ENCODE measurements at regions not wholly inside any gene's neighbourhood (a gene's known extent, or its start where the extent isn't known, plus 50 kb on each side); places are given as distances from the start of the nearest gene placed in this dataset.

DNA sequence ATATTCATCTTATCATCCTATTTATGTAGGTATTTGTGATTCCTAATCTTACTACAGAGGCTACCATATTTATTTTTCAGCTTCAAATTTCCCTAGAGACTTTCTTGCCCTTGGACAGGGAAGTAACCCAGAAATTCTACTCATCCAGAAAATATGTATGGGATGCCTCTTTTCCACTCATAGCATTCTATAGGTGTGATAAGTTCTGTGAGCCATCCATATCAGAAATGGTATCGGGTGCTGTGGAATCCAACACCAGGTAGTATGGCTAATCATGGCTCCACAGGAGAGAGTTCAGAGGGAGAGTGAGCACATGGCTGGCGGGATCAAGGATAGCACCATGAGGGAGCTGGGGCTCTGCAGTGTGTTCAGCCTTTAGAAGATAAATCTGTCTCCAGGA, 349.3 kb upstream of the ACTBL2 start:
- DNase-seq: no peak

DNA sequence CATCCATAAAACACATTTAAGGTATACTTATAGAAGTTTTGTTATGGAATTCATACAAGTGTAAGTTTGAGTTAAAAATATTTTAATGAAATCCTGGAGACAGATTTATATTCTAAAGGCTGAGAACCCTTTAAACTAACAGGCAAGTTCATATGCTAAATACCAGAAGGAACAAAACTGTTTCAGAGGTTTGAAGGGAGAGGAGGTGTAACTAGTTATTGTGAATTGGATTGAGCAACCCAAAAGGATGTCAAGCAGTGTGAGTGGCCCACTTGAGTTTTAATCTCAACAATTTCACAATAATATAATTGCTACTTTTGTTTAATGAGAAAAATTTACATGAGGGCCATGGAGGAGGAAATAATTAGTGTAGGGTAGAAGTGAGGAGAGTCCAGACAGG, 348.5 kb upstream of the ACTBL2 start:
- DNase-seq: no peak

DNA sequence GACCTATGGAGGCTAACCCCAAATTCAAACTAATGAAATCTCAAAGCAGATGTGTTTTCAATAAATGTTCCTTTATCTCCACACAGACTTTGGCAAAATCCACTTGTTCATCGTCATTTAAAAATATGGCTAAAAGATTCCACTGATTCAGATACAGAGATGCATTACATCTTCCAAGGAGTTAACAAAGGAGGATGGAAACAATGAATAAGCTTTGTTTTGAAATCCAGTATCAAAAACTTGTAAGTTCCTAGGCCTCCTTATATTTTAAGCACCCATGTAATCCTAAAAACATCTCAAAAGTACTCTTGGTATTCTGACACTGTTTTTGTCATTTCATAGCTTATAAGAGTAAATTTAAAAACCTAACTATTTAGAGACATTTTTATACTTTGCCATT, 345.6 kb upstream of the ACTBL2 start:
- DNase-seq: no peak

DNA sequence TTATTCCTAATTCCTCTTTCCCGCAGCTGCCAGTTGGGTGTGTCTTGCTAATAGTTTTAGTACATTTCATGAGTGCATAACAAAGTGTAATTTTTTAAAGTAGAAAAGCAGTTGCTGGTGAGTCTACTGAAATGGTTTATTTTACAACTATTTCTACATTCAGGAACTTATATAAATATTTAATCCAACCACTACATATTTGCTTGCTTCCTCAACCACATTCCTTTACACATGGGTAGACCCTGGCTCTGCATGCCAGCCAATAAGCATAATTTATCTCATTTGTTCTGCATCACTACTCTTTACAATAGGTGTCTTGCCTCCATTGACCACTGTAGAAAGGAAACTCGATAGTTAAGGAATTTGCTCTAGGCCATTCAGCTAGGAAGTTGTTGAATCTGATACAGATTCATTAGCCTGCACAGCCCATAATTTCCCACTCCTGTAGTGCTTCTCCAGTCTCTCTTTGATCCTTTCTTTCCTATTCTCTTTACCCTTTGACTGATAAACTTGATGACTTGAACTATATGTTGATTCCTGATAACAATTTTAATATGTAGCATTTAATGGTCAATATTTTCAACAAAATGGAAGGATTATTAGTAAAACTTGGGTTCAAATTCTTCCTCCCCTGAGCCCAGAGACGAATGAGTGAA, 342.5 kb upstream of the ACTBL2 start:
- no peak for DNase-seq

DNA sequence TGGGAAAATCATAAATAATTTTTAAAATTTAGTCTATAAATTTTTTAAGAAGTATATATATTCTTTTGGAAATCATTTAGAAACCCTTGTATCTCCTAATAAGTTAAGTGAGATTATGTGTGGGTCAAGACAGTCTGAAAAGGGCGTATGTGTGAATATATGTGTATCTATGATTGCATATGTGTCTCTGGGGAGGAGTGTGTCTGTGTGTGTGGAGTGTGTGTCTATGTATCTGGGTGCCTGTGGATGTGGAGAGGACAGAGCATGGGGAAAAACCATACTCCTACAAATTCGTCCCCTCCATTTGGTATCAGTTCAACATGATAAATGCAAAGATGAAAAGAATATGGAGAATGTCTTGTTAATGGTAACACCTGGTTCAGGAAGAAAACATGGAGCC, 342.0 kb upstream of the ACTBL2 start:
- DNase-seq: no peak

DNA sequence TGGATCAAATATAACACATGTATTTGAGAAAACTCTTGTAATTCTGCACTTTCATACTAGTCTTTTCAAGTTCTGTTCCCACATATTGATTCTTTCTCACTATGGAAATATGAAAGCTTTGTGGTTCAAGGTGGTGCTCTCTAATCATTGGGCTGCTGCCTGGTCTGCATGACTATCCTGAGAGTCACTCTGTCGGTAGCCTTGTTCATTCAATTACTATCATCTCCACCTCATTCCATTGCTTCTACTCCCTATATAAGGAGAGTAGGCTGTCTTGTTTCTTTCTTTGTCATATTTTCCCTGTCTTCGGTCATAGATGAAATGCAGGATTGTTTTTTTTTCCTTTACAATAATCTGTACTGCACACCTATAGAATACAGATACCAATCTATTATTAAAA, 341.4 kb upstream of the ACTBL2 start:
- no peak for DNase-seq

DNA sequence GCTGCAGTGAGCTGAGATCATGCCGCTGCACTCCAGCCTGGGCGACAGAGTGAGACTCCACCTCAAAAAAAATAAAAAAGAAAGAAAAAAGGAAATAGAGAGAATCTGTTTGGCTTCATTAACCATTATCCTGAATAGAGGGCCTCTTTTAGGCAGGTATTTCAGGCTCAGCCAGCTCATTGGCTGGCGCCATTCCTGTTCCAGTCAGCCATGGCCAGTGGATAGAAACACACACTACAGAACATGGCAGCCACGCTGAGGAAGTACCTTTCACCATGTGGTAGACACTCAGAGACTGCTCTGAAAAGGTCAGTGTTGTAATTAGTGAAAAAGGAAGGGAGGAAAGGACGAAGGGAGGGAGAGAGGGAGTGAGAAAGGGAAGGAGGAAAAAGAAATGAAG, 340.0 kb upstream of the ACTBL2 start:
- DNase-seq: no peak

DNA sequence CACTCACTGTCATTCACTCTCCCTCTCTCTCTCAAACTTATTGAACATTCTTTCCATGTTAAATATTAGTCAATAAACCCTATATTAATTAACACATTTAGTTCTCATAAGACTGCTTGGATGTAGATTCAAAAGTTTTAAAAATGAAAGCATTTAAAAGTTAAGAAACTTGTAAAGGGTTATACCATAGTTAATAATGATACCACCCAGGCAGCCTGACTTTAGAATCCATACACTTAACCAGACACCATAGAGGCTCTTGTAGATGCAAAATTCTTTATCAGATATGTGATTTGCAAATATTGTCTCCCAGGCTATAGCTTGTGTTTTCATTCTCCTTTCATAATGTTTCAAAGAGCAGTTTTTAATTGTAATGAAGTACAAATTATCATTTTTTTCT, 335.8 kb upstream of the ACTBL2 start:
- no peak for DNase-seq

DNA sequence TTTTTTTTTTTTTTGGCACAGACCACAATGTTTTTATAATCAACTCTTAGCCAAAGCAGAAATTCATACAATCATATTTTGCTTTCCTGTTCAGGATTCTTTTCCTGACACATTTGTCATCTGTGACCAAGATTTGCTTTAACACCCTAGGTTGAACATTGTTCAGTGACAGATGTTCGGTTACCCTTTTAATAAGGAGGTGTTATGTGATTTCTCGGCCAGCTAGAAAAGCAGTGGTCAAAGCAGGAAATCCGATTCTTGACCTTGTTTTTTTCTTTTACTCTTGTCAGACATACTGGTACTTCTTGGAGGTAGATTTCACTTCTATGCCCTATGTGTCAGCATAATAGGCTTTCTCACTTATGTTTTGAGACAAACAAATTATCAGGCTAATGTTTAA, 335.3 kb upstream of the ACTBL2 start:
- DNase-seq: no peak

DNA sequence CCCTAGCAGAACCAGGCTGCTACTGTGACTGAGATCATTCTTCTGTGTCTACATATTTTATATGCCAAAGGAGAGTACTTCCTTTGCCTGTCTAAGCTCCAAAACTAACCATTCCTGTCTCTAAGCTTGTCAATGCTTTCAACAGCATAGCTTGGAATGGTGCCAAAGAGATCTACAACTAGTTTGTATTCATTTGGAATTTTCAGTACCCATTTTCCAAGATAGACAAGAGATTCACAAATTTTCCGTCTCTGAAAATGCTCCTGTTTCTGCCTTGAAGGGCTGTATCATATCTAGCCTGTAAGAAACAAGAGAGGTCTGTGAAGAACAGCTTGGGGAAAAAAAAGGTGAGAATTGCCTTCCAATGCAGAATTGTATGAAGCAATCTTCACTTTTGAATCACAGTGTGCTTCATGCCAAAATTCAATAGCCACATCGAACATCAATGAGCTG, 334.4 kb upstream of the ACTBL2 start:
- DNase-seq: no peak

DNA sequence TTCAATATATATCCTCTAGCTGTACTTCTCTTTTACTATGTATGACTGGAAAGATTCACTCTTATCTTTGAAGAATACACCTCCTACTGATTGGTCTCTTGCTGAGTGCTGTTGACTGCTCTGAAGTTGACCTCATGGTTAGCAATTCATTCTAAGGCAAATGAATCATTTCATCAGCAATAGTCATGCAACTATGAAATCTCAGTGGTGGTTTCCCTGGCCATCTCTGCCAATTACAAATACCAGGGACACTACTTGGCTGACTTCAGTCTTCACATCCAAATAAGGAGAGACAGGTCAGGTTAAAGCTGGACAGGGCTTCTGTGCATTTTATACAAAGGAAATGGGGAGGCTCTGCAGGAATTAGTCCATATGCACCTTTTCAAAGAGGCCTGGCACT, 333.5 kb upstream of the ACTBL2 start:
- no peak for DNase-seq

DNA sequence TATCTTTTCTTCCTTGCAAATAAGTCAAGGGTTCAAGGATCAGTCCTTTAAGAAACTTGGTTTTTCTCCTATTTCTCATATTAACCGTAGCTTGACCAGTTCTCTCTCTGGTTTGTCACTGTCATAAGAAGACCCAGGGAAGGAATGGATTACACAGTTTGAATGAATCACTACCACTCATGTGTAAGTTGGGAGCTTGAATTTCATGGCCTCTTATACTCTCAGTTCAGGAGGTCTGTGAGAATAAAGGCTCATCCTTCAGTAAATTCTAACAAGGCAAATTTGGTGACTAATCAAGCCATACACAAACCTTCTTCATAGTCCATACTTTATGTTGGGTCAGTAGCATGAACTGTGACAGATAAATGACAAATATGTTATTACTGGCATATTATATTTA, 323.1 kb upstream of the ACTBL2 start:
- DNase-seq: no peak

DNA sequence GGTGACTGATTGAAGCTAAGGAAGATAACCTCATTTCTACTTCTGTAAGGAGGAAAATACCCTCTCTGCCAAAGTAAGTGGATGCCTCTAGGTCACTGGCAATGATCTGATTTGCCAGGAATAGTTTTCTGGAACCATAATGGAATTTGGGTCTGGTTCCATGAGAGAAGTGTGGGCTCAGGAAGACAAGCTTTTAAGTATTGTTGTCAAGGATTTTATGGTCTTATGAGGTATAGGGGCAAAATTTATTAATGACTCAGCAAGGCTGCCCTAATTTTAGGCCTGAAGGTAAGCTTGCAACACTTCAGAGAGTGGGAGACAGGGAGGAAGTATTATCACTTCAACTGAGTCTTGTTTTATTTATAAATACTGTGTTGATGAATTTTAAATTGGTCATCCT, 322.6 kb upstream of the ACTBL2 start:
- no peak for DNase-seq

DNA sequence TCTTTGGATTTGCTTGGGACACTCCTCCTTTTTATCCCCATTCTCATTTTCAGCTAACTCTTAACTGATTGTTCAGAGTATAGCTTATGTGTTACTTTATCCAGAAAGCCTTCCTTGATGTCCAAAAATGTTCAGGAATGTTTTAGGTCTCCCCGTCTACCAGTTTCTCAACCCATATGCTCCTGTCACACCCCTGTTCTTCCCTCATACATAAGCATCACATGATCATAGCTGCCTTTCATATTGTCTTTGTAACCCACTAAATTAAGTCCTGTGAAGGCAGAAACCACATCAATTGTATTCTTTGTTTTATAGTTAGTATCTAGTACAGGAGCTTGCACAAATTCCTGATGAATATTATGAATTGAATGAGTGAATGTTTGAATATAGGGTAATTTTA, 321.9 kb upstream of the ACTBL2 start:
- no peak for DNase-seq

DNA sequence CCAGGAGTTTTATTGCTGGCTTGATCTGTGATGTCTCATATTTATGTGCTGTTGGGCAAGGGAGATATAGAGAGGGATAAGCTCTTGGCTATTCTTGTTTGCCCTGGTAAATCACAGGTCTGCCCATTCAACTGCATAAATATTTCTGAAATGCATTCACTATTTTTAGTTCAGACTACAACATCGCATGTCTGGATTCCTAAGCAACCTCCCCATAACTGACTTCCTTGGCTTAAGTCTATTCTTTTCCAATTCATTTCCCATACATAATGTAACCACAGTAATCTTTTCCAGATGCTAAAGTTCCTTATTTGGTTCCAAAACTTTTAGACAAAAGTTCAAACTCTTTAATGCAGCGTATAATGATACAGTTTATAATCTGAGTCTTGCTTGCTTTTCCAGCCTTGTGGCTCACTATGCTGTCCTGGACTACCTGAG, 321.4 kb upstream of the ACTBL2 start:
- no peak for DNase-seq

DNA sequence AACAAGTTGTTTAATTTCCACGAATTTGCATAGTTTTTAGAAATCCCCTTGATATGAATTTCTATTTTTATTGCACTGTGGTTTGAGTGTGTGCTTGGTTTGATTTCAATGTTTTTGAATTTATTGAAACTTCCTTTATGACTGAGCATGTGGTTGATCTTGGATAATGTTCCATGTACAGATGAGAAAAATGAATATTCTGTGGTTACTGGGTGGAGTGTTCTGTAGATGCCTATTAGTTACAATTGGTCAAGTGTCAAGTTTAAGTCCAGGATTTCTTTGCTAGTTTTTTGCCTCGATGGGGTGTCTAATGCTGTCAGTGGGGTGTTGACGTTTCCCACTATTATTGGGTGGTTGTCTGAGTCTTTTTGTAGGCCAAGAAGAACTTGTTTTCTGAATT, 319.5 kb upstream of the ACTBL2 start:
- no peak for DNase-seq

DNA sequence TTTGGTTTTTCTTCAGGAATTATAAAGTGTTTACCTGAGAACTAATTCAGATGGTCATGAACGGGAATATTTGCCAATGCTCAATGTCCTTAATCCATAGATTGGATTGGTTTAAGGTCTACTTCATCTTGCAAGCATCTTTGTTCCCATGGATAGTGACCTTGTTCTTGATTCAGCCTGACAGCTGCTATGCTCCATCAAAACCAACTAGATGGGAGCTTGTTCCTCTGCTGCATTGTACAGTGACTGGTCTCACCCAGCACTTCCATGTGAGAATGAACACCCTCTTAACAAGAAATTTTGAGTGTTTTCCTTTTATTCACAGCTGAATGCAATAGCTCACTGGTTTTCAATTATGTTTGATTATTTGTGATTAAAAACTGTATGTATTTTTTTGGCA, 312.6 kb upstream of the ACTBL2 start:
- DNase-seq: no peak

DNA sequence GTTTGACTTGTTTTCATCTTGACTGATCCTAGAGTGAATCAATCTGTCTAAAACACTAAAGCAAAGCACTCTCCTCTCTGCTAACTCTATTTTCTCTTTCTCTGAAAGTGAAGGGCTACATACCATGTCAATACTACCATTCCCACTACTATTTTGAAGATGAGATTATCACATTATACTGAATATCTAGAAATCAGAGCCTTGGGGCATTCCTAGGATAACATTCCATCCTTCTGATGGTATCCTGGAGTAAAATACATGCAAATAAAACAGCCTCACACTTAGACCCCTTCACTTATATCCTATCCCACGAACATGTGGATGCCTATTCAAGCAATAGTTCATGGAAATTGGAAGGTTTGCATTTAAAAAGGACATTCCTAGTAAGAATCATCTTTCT, 309.3 kb upstream of the ACTBL2 start:
- no peak for DNase-seq

DNA sequence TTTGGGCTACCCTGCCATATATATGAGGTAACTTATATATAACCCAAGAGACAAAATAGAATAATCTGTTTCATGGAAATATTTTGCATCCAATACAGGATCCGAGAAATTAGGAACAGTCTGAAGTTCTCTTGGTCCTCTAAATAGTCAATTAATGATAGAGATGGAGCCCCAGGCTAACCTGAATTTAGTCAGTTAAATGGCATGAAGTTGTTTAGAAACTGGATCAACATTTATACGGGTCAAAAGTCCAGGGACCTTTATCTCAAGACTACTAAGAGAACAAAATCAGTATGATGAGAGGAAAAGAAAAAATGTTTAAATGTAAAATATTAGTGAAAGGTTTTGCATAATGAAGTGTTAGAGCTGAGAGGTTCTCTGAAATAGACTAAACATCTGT, 303.3 kb upstream of the ACTBL2 start:
- DNase-seq: no peak

DNA sequence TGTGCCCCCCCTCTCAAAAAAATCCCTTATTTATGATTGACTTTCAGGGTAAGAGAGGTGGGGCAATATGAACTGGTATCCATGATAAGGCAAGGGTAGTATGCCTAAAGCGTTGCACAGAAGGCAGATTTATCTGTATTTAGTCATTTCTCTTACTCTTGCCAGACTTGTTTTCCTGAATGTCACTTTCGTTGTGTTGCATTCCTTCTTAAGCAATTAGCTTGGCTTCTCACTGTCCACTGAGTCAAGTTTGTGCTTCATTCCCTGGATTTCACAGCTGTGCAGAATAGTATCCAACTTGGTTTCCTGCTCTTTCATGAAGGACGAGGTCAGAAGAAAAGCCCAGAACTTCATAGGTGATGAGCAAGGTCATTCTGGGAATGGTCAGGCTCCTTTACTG, 301.5 kb upstream of the ACTBL2 start:
- DNase-seq: no peak

DNA sequence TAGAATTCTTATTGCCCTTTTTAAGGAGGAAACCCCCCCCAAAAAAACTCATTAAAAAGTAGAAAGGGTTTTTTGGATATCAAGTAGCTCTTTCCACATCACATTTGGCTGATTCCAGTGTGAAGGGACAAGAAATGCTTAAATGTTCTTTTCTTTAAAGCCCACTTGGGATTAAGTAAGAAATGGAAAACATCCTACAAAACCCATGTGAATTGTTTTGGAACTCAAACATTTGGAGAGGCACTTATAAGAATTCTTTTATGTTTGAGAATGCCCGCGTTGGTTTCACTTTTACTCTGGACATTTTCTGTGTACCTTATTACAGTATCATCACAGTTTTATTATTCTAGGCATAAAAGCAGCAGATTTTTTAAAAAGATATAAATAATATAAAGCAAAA, 301.1 kb upstream of the ACTBL2 start:
- DNase-seq: no peak

DNA sequence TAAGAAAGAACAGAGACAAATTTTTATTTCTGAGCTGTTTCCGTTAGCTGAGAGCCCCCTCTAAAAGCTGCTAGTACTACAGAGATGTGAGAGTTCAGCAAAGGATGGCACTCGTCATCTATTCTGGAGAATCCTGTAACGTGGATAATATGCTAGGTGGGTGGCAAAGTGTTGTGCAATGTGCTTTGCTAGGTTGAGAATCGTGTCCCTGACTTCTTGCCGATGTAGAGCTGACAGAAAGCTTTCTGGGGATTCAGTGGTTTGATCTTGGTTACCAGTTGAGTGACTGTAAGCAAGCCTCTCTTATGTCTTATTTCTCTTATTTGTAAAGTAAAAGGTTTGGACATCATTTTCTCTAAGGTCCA, 298.3 kb upstream of the ACTBL2 start:
- no peak for DNase-seq

DNA sequence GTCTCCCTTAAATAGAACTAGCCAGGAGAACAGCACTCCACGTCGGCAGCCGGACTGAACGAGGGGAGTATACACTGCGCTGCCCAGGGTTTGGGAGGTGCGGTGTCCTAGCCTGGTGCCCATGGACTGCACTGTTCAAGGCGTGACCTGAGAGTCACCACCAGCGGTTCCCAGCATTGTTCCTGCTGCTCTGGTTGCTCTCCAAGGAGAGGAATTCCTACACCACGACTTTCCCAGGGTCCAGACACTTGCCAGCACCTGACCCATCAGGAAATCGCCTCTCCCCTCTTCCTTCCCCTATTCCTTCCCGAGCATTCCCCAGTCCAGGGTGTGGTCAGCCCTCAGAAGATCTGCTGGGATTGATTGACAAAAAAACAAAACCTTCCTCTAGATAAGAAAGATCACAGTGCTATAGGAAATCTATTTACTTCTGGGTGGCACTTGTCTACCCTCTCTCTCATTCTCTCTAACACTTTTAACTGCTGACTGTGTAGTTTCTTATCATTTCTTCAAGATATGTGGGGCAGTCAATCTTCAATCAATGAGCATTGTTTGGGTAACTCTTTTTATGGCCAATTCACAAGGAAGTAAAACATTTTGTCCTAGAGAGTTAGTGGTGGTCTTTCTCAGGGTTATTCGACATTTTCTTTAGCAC, 297.8 kb upstream of the ACTBL2 start:
- DNase-seq: no peak

DNA sequence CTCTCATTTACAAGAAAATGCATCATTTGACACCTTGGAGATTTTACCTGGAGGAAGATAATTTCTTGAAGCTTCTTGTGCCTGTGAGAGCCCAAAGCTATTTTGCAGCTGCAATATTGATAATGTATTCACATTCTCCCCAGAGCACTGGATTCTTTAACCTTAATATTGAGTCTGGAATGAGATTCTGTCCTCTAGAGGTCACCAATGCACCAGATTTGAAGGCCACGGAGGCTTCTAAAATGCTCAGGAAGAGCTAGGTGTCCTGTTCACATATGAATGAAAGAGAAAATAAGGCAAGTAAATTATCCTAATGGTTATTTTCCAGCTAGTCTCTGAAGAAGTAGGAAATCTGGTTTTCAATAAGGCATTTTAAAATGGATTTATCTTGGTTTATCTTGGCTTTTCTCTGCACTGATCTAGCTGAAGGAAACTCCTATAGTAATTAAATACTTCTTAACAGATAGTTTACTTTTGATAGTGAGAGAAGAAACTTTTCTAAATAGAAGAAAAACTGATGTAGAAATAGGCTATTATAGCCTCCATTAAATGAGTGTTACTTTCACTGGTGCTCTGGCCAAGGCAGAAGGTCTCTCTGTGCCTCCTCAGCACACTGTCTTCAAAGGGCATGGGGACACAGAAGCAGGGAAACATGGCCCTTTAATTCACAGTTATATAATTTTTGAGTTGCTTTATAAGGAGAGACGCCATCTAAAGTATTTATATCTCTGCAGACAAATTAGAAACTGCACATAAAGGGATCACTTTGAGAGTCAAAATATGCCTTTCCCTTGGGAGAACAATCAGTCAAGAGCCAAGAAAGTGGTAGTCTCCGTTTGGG, 297.0 kb upstream of the ACTBL2 start:
- peak; percentile 48 to 61 for DNase-seq

Data from NCI-H524 (cell line).